ENCODE measurements at regions not wholly inside any gene's neighbourhood (a gene's known extent, or its start where the extent isn't known, plus 50 kb on each side); places are given as distances from the start of the nearest gene placed in this dataset.

- DNase-seq (ENCODE audit: extremely low spot score): no peak
- Histone ChIP-seq H3K36me3 (ENCODE audit: insufficient read depth) (no peaks in the 10 kb centered on the region), H3K27ac (ENCODE audit: low read depth) (no peak overlapping the region), H3K4me1 (ENCODE audit: insufficient read depth) (no peaks in the 10 kb centered on the region), H3K4me3 (ENCODE audit: low read depth, low read length) (no peak overlapping the region)
- WGBS: 86% methylated on average over 5 of the region's 5 CpGs
These were observed 135.8 kb upstream of the TBL1X start for GRCh38 chrX:9329056-9329455.

GRCh38 chrX:9330249-9330982, 134.4 kb upstream of the TBL1X start:
- Histone ChIP-seq H3K4me3 (ENCODE audit: low read depth, low read length) (no peak overlapping the region), H3K36me3 (ENCODE audit: insufficient read depth) (no peaks in the 10 kb centered on the region), H3K4me1 (ENCODE audit: insufficient read depth) (no peaks in the 10 kb centered on the region), H3K27ac (ENCODE audit: low read depth) (no peak overlapping the region)
- DNase-seq (ENCODE audit: extremely low spot score): no peak
- WGBS: 82% methylated on average over 8 of the region's 8 CpGs

GRCh38 chrX:9333873-9334560, 130.8 kb upstream of the TBL1X start:
- no peaks in the 10 kb centered on the region for H3K36me3 ChIP-seq (ENCODE audit: insufficient read depth)
- WGBS: 77% methylated on average over 11 of the region's 11 CpGs
- no peak overlapping the region for H3K4me3 ChIP-seq (ENCODE audit: low read depth, low read length)
- H3K27ac ChIP-seq (ENCODE audit: low read depth): no peak overlapping the region
- no peaks in the 10 kb centered on the region for H3K4me1 ChIP-seq (ENCODE audit: insufficient read depth)
- DNase-seq (ENCODE audit: extremely low spot score): no peak

- Histone ChIP-seq H3K27ac (ENCODE audit: low read depth) (no peak overlapping the region), H3K4me1 (ENCODE audit: insufficient read depth) (no peaks in the 10 kb centered on the region), H3K4me3 (ENCODE audit: low read depth, low read length) (no peak overlapping the region), H3K36me3 (ENCODE audit: insufficient read depth) (no peaks in the 10 kb centered on the region)
- 68% methylated on average over 6 of the region's 6 CpGs for WGBS
- DNase-seq (ENCODE audit: extremely low spot score): no peak
These were observed 129.6 kb upstream of the TBL1X start for GRCh38 chrX:9335251-9335650.

- no peak overlapping the region for H3K27ac ChIP-seq (ENCODE audit: low read depth)
These were observed 128.4 kb upstream of the TBL1X start for GRCh38 chrX:9336456-9336855.

GRCh38 chrX:9337046-9337445, 127.8 kb upstream of the TBL1X start:
- no peak for DNase-seq (ENCODE audit: extremely low spot score)
- WGBS: 38% methylated on average over 5 of the region's 5 CpGs
- no peaks in the 10 kb centered on the region for H3K4me1 ChIP-seq (ENCODE audit: insufficient read depth)
- no peaks in the 10 kb centered on the region for H3K36me3 ChIP-seq (ENCODE audit: insufficient read depth)
- H3K27ac ChIP-seq (ENCODE audit: low read depth): no peak overlapping the region
- no peak overlapping the region for H3K4me3 ChIP-seq (ENCODE audit: low read depth, low read length)

More at GRCh38 chrX:9336456-9336855, 128.4 kb upstream of the TBL1X start:
- 80% methylated on average over 8 of the region's 8 CpGs for WGBS
- H3K4me1 ChIP-seq (ENCODE audit: insufficient read depth): no peaks in the 10 kb centered on the region
- H3K36me3 ChIP-seq (ENCODE audit: insufficient read depth): no peaks in the 10 kb centered on the region
- no peak for DNase-seq (ENCODE audit: extremely low spot score)
- H3K4me3 ChIP-seq (ENCODE audit: low read depth, low read length): no peak overlapping the region

GRCh38 chrX:9338986-9339385, 125.9 kb upstream of the TBL1X start:
- WGBS: 97% methylated on average over 10 of the region's 10 CpGs
- Histone ChIP-seq H3K4me3 (ENCODE audit: low read depth, low read length) (no peak overlapping the region), H3K27ac (ENCODE audit: low read depth) (no peak overlapping the region), H3K4me1 (ENCODE audit: insufficient read depth) (no peaks in the 10 kb centered on the region), H3K36me3 (ENCODE audit: insufficient read depth) (no peaks in the 10 kb centered on the region)
- DNase-seq (ENCODE audit: extremely low spot score): no peak

GRCh38 chrX:9339603-9340491, 125.0 kb upstream of the TBL1X start:
- WGBS: 34% methylated on average over 13 of the region's 13 CpGs
- DNase-seq (ENCODE audit: extremely low spot score): no peak
- H3K4me3 ChIP-seq (ENCODE audit: low read depth, low read length): no peak overlapping the region
- H3K27ac ChIP-seq (ENCODE audit: low read depth): peak overlapping the region; percentile 32
- no peaks in the 10 kb centered on the region for H3K4me1 ChIP-seq (ENCODE audit: insufficient read depth)
- H3K36me3 ChIP-seq (ENCODE audit: insufficient read depth): no peaks in the 10 kb centered on the region

- Histone ChIP-seq H3K4me3 (ENCODE audit: low read depth, low read length) (no peak overlapping the region), H3K27ac (ENCODE audit: low read depth) (peak overlapping the region; percentile 85), H3K36me3 (ENCODE audit: insufficient read depth) (no peaks in the 10 kb centered on the region), H3K4me1 (ENCODE audit: insufficient read depth) (no peaks in the 10 kb centered on the region)
- no peak for DNase-seq (ENCODE audit: extremely low spot score)
- 13% methylated on average over 16 of the region's 16 CpGs for WGBS
These were observed 124.1 kb upstream of the TBL1X start for GRCh38 chrX:9340598-9341290.

GRCh38 chrX:9341291-9342201, 123.3 kb upstream of the TBL1X start:
- Histone ChIP-seq H3K4me3 (ENCODE audit: low read depth, low read length) (no peak overlapping the region), H3K27ac (ENCODE audit: low read depth) (peak overlapping the region; percentile 73), H3K36me3 (ENCODE audit: insufficient read depth) (no peaks in the 10 kb centered on the region), H3K4me1 (ENCODE audit: insufficient read depth) (no peaks in the 10 kb centered on the region)
- 1% methylated on average over 15 of the region's 15 CpGs for WGBS
- DNase-seq (ENCODE audit: extremely low spot score): no peak

GRCh38 chrX:9342561-9343051, 122.3 kb upstream of the TBL1X start:
- DNase-seq (ENCODE audit: extremely low spot score): peak; percentile 52
- Histone ChIP-seq H3K27ac (ENCODE audit: low read depth) (no peak overlapping the region), H3K36me3 (ENCODE audit: insufficient read depth) (no peaks in the 10 kb centered on the region), H3K4me3 (ENCODE audit: low read depth, low read length) (no peak overlapping the region), H3K4me1 (ENCODE audit: insufficient read depth) (no peaks in the 10 kb centered on the region)
- WGBS: 3% methylated on average over 25 of the region's 25 CpGs

GRCh38 chrX:9343971-9344370, 120.9 kb upstream of the TBL1X start:
- Histone ChIP-seq H3K4me1 (ENCODE audit: insufficient read depth) (no peaks in the 10 kb centered on the region), H3K36me3 (ENCODE audit: insufficient read depth) (no peaks in the 10 kb centered on the region), H3K4me3 (ENCODE audit: low read depth, low read length) (no peak overlapping the region), H3K27ac (ENCODE audit: low read depth) (no peak overlapping the region)
- 93% methylated on average over 7 of the region's 7 CpGs for WGBS
- DNase-seq (ENCODE audit: extremely low spot score): no peak

Data from urinary bladder (tissue), 3 donors.